H1 (cell line): ENCODE measurements at regions not wholly inside any gene's neighbourhood (a gene's known extent, or its start where the extent isn't known, plus 50 kb on each side); places are given as distances from the start of the nearest gene placed in this dataset.

ENCODE experiments used
- CTCF ChIA-PET: fragments of 300-600 bp; sonication (Branson Sonifier 250); formaldehyde crosslinking; loops from one replicate; lab custom pipeline; 2021; ENCODE audit not compliant: partially characterized antibody; lab: Charles Lee
- POLR2A ChIA-PET: fragments of 300-600 bp; sonication (Branson Sonifier 250); formaldehyde crosslinking; loops from one replicate; lab custom pipeline; 2021; ENCODE audit warnings: inconsistent platforms; ENCODE audit not compliant: partially characterized antibody; lab: Charles Lee
- DNase-seq, 2 experiments: peaks; one replicate each; pipeline versions ENCODE4 v3.0.0 to v3.0.0-alpha.2; 2010 to 2022; ENCODE audit warnings: low spot score in 2 of 2, low read depth in 1 of 2, mixed read lengths in 1 of 2
- FAIRE-seq: peaks from 2 replicates; lab custom pipeline; 2011; peaks lifted over from hg19 to GRCh38; lab: Jason Lieb, UNC
- H2AFZ ChIP-seq: 2 replicates; pipeline ENCODE4 v1.8.1; 2012; ENCODE audit warnings: low read length, inconsistent platforms
- H2AK5ac ChIP-seq: 2 replicates; pipeline ENCODE4 v1.6.1; 2013; ENCODE audit warnings: low read depth, low read length
- H2BK120ac ChIP-seq: replicated peaks from 2 replicates; pipeline ENCODE3; 2013; ENCODE audit warnings: low read depth, low read length, inconsistent platforms
- H2BK12ac ChIP-seq: 2 replicates; pipeline ENCODE4 v1.6.1; 2013; ENCODE audit warnings: low read depth, low read length
- H2BK15ac ChIP-seq: 2 replicates; pipeline ENCODE4 v1.6.1; 2013; ENCODE audit warnings: low read length
- H2BK20ac ChIP-seq: 2 replicates; pipeline ENCODE4 v1.6.1; 2013; ENCODE audit warnings: low read length
- H2BK5ac ChIP-seq: 2 replicates; pipeline ENCODE4 v1.6.1; 2013; ENCODE audit warnings: low read depth, low read length
- H3K14ac ChIP-seq: 2 replicates; pipeline ENCODE4 v1.6.1; 2013; ENCODE audit warnings: inconsistent platforms; ENCODE audit not compliant: insufficient read length
- H3K18ac ChIP-seq: 2 replicates; pipeline ENCODE4 v1.6.1; 2013; ENCODE audit warnings: low read length; ENCODE audit errors: extremely low read depth
- H3K23ac ChIP-seq: 2 replicates; pipeline ENCODE4 v1.6.1; 2013; ENCODE audit warnings: inconsistent platforms; ENCODE audit not compliant: insufficient read length
- H3K23me2 ChIP-seq: 2 replicates; pipeline ENCODE4 v1.6.1; 2013; ENCODE audit warnings: low read depth, low read length
- H3K27ac ChIP-seq: 2 replicates; pipeline ENCODE4 v1.6.1; 2011; ENCODE audit warnings: low read depth, low read length, inconsistent platforms
- H3K27me3 ChIP-seq, 4 experiments: replicated peaks in 1 of 4; 1 replicate in 1 of 4; 2 replicates in 3 of 4; pipeline versions ENCODE4 v1.6.1 to v1.8.1; 2011 to 2013; ENCODE audit warnings: low read length in 3 of 4, mild to moderate bottlenecking in 3 of 4, inconsistent platforms in 2 of 4, mixed read lengths in 2 of 4, moderate library complexity in 1 of 4; ENCODE audit not compliant: control insufficient read depth in 3 of 4, insufficient read depth in 3 of 4; ENCODE audit errors: extremely low read depth in 1 of 4
- H3K36me3 ChIP-seq, 4 experiments: 2 replicates each; pipeline versions ENCODE4 v1.6.1 to v1.8.1; 2011 to 2013; ENCODE audit warnings: mild to moderate bottlenecking in 4 of 4, low read length in 3 of 4, moderate library complexity in 2 of 4, control low read depth in 1 of 4, inconsistent platforms in 1 of 4; ENCODE audit not compliant: insufficient read depth in 4 of 4, control insufficient read depth in 2 of 4
- H3K4ac ChIP-seq: replicated peaks from 2 replicates; pipeline ENCODE3; 2013; ENCODE audit warnings: low read length, low read depth, mixed read lengths, inconsistent platforms; ENCODE audit not compliant: insufficient read length
- H3K4me1 ChIP-seq, 4 experiments: replicated peaks in 1 of 4; 1 replicate in 1 of 4; 2 replicates in 3 of 4; pipeline versions ENCODE4 v1.6.1 to v1.8.1; 2011 to 2013; ENCODE audit warnings: low read length in 3 of 4, inconsistent platforms in 2 of 4, mixed read lengths in 1 of 4; ENCODE audit not compliant: insufficient read depth in 4 of 4, control insufficient read depth in 3 of 4
- H3K4me2 ChIP-seq, 2 experiments: 2 replicates each; pipeline versions ENCODE4 v1.6.1 to v1.8.1; 2011 to 2013; ENCODE audit warnings: low read depth in 2 of 2, low read length in 2 of 2, control low read depth in 1 of 2, inconsistent platforms in 1 of 2, mild to moderate bottlenecking in 1 of 2; ENCODE audit not compliant: insufficient read depth in 1 of 2
- H3K4me3 ChIP-seq, 4 experiments: fragments of 200-600, 300-600 bp in 1 of 4; sonication (generic), shearing (Covaris generic), sonication (Bioruptor Twin) in 1 of 4; 2 replicates each; pipeline versions ENCODE4 v1.5.1 to v1.8.1; 2011 to 2016; ENCODE audit warnings: low read length in 4 of 4, low read depth in 3 of 4, control low read depth in 2 of 4, inconsistent platforms in 2 of 4, mild to moderate bottlenecking in 2 of 4, mixed read lengths in 1 of 4, moderate library complexity in 1 of 4; ENCODE audit not compliant: insufficient read depth in 2 of 4; ENCODE audit errors: extremely low read depth in 1 of 4
- H3K56ac ChIP-seq: replicated peaks from 2 replicates; pipeline ENCODE3; 2013; ENCODE audit warnings: low read depth, mild to moderate bottlenecking, mixed read lengths, low read length, inconsistent platforms; ENCODE audit not compliant: insufficient read length
- H3K79me1 ChIP-seq: 2 replicates; pipeline ENCODE4 v1.6.1; 2013; ENCODE audit warnings: low read depth, low read length, control low read depth
- H3K79me2 ChIP-seq, 2 experiments: 2 replicates each; pipeline versions ENCODE4 v1.6.1 to v1.8.1; 2012 to 2013; ENCODE audit warnings: low read length in 2 of 2, mild to moderate bottlenecking in 2 of 2, inconsistent platforms in 1 of 2; ENCODE audit not compliant: insufficient read depth in 2 of 2, control insufficient read depth in 1 of 2
- H3K9ac ChIP-seq, 4 experiments: replicated peaks in 1 of 4; 1 replicate in 1 of 4; 2 replicates in 3 of 4; pipeline versions ENCODE4 v1.6.1 to v1.8.1; 2011 to 2013; ENCODE audit warnings: low read depth in 3 of 4, low read length in 3 of 4, control low read depth in 2 of 4, mild to moderate bottlenecking in 2 of 4, moderate library complexity in 2 of 4, inconsistent platforms in 1 of 4; ENCODE audit errors: extremely low read depth in 1 of 4
- H3K9me3 ChIP-seq, 2 experiments: 2 replicates each; pipeline versions ENCODE4 v1.6.1 to v1.8.1; 2012 to 2013; ENCODE audit warnings: mild to moderate bottlenecking in 2 of 2, moderate library complexity in 2 of 2, control low read depth in 1 of 2, inconsistent platforms in 1 of 2, low read depth in 1 of 2, low read length in 1 of 2, mixed read lengths in 1 of 2; ENCODE audit not compliant: insufficient read depth in 2 of 2
- H4K20me1 ChIP-seq, 2 experiments: replicated peaks in 1 of 2; 2 replicates each; pipeline versions ENCODE3 to v1.8.1; 2011 to 2013; ENCODE audit warnings: inconsistent platforms in 2 of 2, low read length in 2 of 2, mild to moderate bottlenecking in 1 of 2; ENCODE audit not compliant: insufficient read depth in 2 of 2, control insufficient read depth in 1 of 2
- H4K5ac ChIP-seq: 2 replicates; pipeline ENCODE4 v1.6.1; 2013; ENCODE audit warnings: low read length, low read depth, mixed read lengths, inconsistent platforms; ENCODE audit not compliant: insufficient read length
- H4K8ac ChIP-seq: 2 replicates; pipeline ENCODE4 v1.8.0; 2013; ENCODE audit warnings: mild to moderate bottlenecking, moderate library complexity, low read length, inconsistent platforms; ENCODE audit not compliant: insufficient read depth; ENCODE audit errors: extremely low read depth
- H4K91ac ChIP-seq: replicated peaks from 2 replicates; pipeline ENCODE3; 2013; ENCODE audit warnings: low read length, mixed read lengths, inconsistent platforms; ENCODE audit not compliant: insufficient read length
- BCL11A ChIP-seq, 2 experiments: IDR thresholded peaks; one replicate each; pipeline ENCODE4 v1.6.1; 2011; ENCODE audit warnings: low read depth in 2 of 2, low read length in 2 of 2, mild to moderate bottlenecking in 2 of 2
- EP300 ChIP-seq, 2 experiments: IDR thresholded peaks; 1 replicate in 1 of 2; 2 replicates in 1 of 2; pipeline ENCODE4 v1.6.1; 2011 to 2012; ENCODE audit warnings: low read depth in 2 of 2, low read length in 2 of 2, mild to moderate bottlenecking in 2 of 2, borderline replicate concordance in 1 of 2, inconsistent platforms in 1 of 2, moderate library complexity in 1 of 2
- SP1 ChIP-seq: IDR thresholded peaks from 2 replicates; pipeline ENCODE4 v1.6.1; 2011; ENCODE audit warnings: low read depth, low read length
- SRF ChIP-seq: IDR thresholded peaks from 2 replicates; pipeline ENCODE4 v1.6.1; 2011; ENCODE audit warnings: mild to moderate bottlenecking, low read depth, low read length, moderate library complexity

- no peak overlapping the region for H2BK5ac ChIP-seq
- no peak overlapping the region for H3K9ac ChIP-seq
- H3K4me1 ChIP-seq, result no peaks in the 10 kb centered on the region
- POLR2A ChIA-PET, result no interaction called here
- H2BK120ac ChIP-seq, result no peak overlapping the region
- H3K23me2 ChIP-seq, result no peaks in the 10 kb centered on the region
- H4K8ac ChIP-seq, result no peak overlapping the region
- H3K4ac ChIP-seq, result no peak overlapping the region
- FAIRE-seq (no peak), DNase-seq (no peak)
- H2BK20ac ChIP-seq, result no peak overlapping the region
- CTCF ChIA-PET, result no interaction called here
- H3K36me3 ChIP-seq, result no peaks in the 10 kb centered on the region
- H3K4me2 ChIP-seq, result no peak overlapping the region
- H2AK5ac ChIP-seq, result no peak overlapping the region
- H2BK15ac ChIP-seq, result no peak overlapping the region
- no peaks in the 10 kb centered on the region for H3K79me2 ChIP-seq
- no peaks in the 10 kb centered on the region for H3K27me3 ChIP-seq
- H4K91ac ChIP-seq, result no peak overlapping the region
- H3K14ac ChIP-seq, result no peak overlapping the region
- H3K27ac ChIP-seq, result no peak overlapping the region
- no peak overlapping the region for H3K56ac ChIP-seq
- H4K20me1 ChIP-seq, result no peaks in the 10 kb centered on the region
- TF ChIP-seq SRF (no peak), EP300 (IDR thresholded peaks at IDR 0.05; ENCODE audit: borderline replicate concordance in 1 of 2, low read depth in 2 of 2, low read length in 2 of 2) (no peak), BCL11A (IDR thresholded peaks at IDR 0.05; ENCODE audit: low read depth in 2 of 2, low read length in 2 of 2) (no peak), SP1 (no peak)
- H4K5ac ChIP-seq, result no peak overlapping the region
- H3K18ac ChIP-seq, result no peak overlapping the region
- H2AFZ ChIP-seq, result no peak overlapping the region
- no peak overlapping the region for H3K23ac ChIP-seq
- H3K4me3 ChIP-seq, result no peak overlapping the region
- H2BK12ac ChIP-seq, result no peak overlapping the region
- no peaks in the 10 kb centered on the region for H3K79me1 ChIP-seq
- H3K9me3 ChIP-seq, result no peaks in the 10 kb centered on the region
These were observed 162.2 kb upstream of the GIMD1 start for GRCh38 chr4:106530821-106531220.
